ENCODE measurements at regions not wholly inside any gene's neighbourhood (a gene's known extent, or its start where the extent isn't known, plus 50 kb on each side); places are given as distances from the start of the nearest gene placed in this dataset.
A peak's percentile ranks its signal among the peaks of the same experiment; 100 is the strongest.

- H4K20me1 ChIP-seq (replicated peaks; ENCODE audit: control insufficient read depth, extremely low read depth, insufficient read depth, low read length): no peaks in the 10 kb centered on the region
- peak overlapping the region; percentile 17 for H3K4me2 ChIP-seq (ENCODE audit: insufficient read depth, low read length)
- peak; percentile 83 for TF ChIP-seq FOS (IDR thresholded peaks at IDR 0.05; ENCODE audit: borderline replicate concordance, insufficient read depth, low read length)
- no peak for TF ChIP-seq CTCF (IDR thresholded peaks at IDR 0.05; ENCODE audit: extremely low read depth in 1 of 2, insufficient read depth in 1 of 2, low read depth in 1 of 2, low read length in 2 of 2)
- no peak for TF ChIP-seq MAX (IDR thresholded peaks at IDR 0.05; ENCODE audit: insufficient read depth, insufficient read length)
- H3K9ac ChIP-seq (replicated peaks; ENCODE audit: extremely low read depth, insufficient read depth, low read length): no peak overlapping the region
- no peak overlapping the region for H3K27ac ChIP-seq (ENCODE audit: insufficient read depth, low read depth, low read length)
- CTCF ChIA-PET: interaction anchor here (0.9 kb wide), 1 partner anchor 21 kb away, joined by 4 read pairs; no protein-coding TSS in a partner anchor
- no peak overlapping the region for H2AFZ ChIP-seq (ENCODE audit: low read depth, low read length)
- peaks cover 10% of the 10 kb centered on the region for H3K4me1 ChIP-seq (ENCODE audit: control insufficient read depth, extremely low read depth, insufficient read depth, low read length)
- no TSS peak for BruUV-seq (replicated peaks)
- no peaks in the 10 kb centered on the region for H3K9me3 ChIP-seq (replicated peaks; ENCODE audit: control insufficient read depth, insufficient read depth, low read length)
- intact Hi-C loops (cut with micrococcal nuclease): no loop called here
- POLR2A ChIA-PET: no interaction called here
- H3K9me1 ChIP-seq (replicated peaks; ENCODE audit: control insufficient read depth, extremely low read depth, insufficient read depth, low read length): no peaks in the 10 kb centered on the region
- H3K36me3 ChIP-seq (ENCODE audit: control insufficient read depth in 2 of 2, extremely low read depth in 1 of 2, insufficient read depth in 2 of 2, low read length in 2 of 2): no peaks in the 10 kb centered on the region
- dilution Hi-C loops (cut with MboI; ENCODE audit: extremely low pct_ligation_motif_present, low sequenced_read_pairs): no loop called here
- no peaks in the 10 kb centered on the region for H3K27me3 ChIP-seq (ENCODE audit: control insufficient read depth in 2 of 2, insufficient read depth in 2 of 2, low read length in 2 of 2)
- no peaks in the 10 kb centered on the region for H3K79me2 ChIP-seq (ENCODE audit: control insufficient read depth, insufficient read depth, low read length)
- no peak for FAIRE-seq
- no peak overlapping the region for H3K4me3 ChIP-seq (replicated peaks in 1 of 3; ENCODE audit: insufficient read depth in 1 of 3, low read depth in 1 of 3, low read length in 3 of 3)
- DNase-seq (ENCODE audit: low read depth, low spot score): peak; percentile 21
Observed at GRCh38 chr18:34514238-34514637, 195.9 kb upstream of the DTNA start.

GRCh38 chr18:34514957-34515356, 195.1 kb upstream of the DTNA start:
- H3K27ac ChIP-seq (ENCODE audit: insufficient read depth, low read depth, low read length): no peak overlapping the region
- no peak overlapping the region for H3K4me2 ChIP-seq (ENCODE audit: insufficient read depth, low read length)
- peaks cover 6% of the 10 kb centered on the region for H3K4me1 ChIP-seq (ENCODE audit: control insufficient read depth, extremely low read depth, insufficient read depth, low read length)
- no peaks in the 10 kb centered on the region for H3K79me2 ChIP-seq (ENCODE audit: control insufficient read depth, insufficient read depth, low read length)
- no peak overlapping the region for H3K4me3 ChIP-seq (replicated peaks in 1 of 3; ENCODE audit: insufficient read depth in 1 of 3, low read depth in 1 of 3, low read length in 3 of 3)
- ChIA-PET CTCF (no interaction called here), POLR2A (no interaction called here)
- no peak overlapping the region for H2AFZ ChIP-seq (ENCODE audit: low read depth, low read length)
- dilution Hi-C loops (cut with MboI; ENCODE audit: extremely low pct_ligation_motif_present, low sequenced_read_pairs): no loop called here
- BruUV-seq (replicated peaks): no TSS peak
- intact Hi-C loops (cut with micrococcal nuclease): no loop called here
- H4K20me1 ChIP-seq (replicated peaks; ENCODE audit: control insufficient read depth, extremely low read depth, insufficient read depth, low read length): no peaks in the 10 kb centered on the region
- DNase-seq (ENCODE audit: low read depth, low spot score) (no peak), FAIRE-seq (no peak)
- TF ChIP-seq FOS (IDR thresholded peaks at IDR 0.05; ENCODE audit: borderline replicate concordance, insufficient read depth, low read length): no peak
- TF ChIP-seq MAX (IDR thresholded peaks at IDR 0.05; ENCODE audit: insufficient read depth, insufficient read length): no peak
- no peak for TF ChIP-seq CTCF (IDR thresholded peaks at IDR 0.05; ENCODE audit: extremely low read depth in 1 of 2, insufficient read depth in 1 of 2, low read depth in 1 of 2, low read length in 2 of 2)
- TF ChIP-seq EZH2 (IDR thresholded peaks at IDR 0.05; ENCODE audit: borderline replicate concordance, low read depth, low read length, severe bottlenecking): no peak
- TF ChIP-seq POLR2A (IDR thresholded peaks at IDR 0.05; ENCODE audit: low read depth, low read length): no peak
- no peak for TF ChIP-seq MYC (IDR thresholded peaks at IDR 0.05; ENCODE audit: low read depth, low read length)
- no peak for TF ChIP-seq JUN (IDR thresholded peaks at IDR 0.05; ENCODE audit: borderline replicate concordance, insufficient read depth, insufficient read length, low read depth)
- no peak for TF ChIP-seq GATA2 (IDR thresholded peaks at IDR 0.05; ENCODE audit: insufficient read depth, insufficient read length, low read depth, low read length)
- TF ChIP-seq POLR2AphosphoS5 (IDR thresholded peaks at IDR 0.05; ENCODE audit: insufficient read depth, low read depth, low read length): no peak
- no peaks in the 10 kb centered on the region for H3K36me3 ChIP-seq (ENCODE audit: control insufficient read depth in 2 of 2, extremely low read depth in 1 of 2, insufficient read depth in 2 of 2, low read length in 2 of 2)
- no peaks in the 10 kb centered on the region for H3K9me3 ChIP-seq (replicated peaks; ENCODE audit: control insufficient read depth, insufficient read depth, low read length)
- H3K9ac ChIP-seq (replicated peaks; ENCODE audit: extremely low read depth, insufficient read depth, low read length): no peak overlapping the region
- H3K9me1 ChIP-seq (replicated peaks; ENCODE audit: control insufficient read depth, extremely low read depth, insufficient read depth, low read length): no peaks in the 10 kb centered on the region
- no peaks in the 10 kb centered on the region for H3K27me3 ChIP-seq (ENCODE audit: control insufficient read depth in 2 of 2, insufficient read depth in 2 of 2, low read length in 2 of 2)

Measured in endothelial cell of umbilical vein (primary cell).